Neuronal stem cell (in vitro differentiated cells): ENCODE measurements at regions not wholly inside any gene's neighbourhood (a gene's known extent, or its start where the extent isn't known, plus 50 kb on each side); places are given as distances from the start of the nearest gene placed in this dataset.

Source experiments
- DNase-seq: peaks from one replicate; pipeline ENCODE4 v3.0.0-alpha.2; 2013; ENCODE audit warnings: low spot score
- H2AFZ ChIP-seq: one replicate; pipeline ENCODE4 v1.6.1; 2013; ENCODE audit warnings: mild to moderate bottlenecking, low read length, inconsistent platforms
- H2AK5ac ChIP-seq: 2 replicates; pipeline ENCODE4 v1.6.1; 2013; ENCODE audit warnings: low read depth, mild to moderate bottlenecking, inconsistent platforms, low read length, moderate library complexity, mixed read lengths
- H2BK120ac ChIP-seq: 2 replicates; pipeline ENCODE4 v1.6.1; 2013; ENCODE audit warnings: low read depth, mild to moderate bottlenecking, inconsistent platforms, low read length, moderate library complexity, mixed read lengths
- H2BK12ac ChIP-seq: one replicate; pipeline ENCODE4 v1.6.1; 2013; ENCODE audit warnings: low read length, inconsistent platforms
- H2BK15ac ChIP-seq: 2 replicates; pipeline ENCODE4 v1.6.1; 2013; ENCODE audit warnings: mild to moderate bottlenecking, low read length, inconsistent platforms, mixed read lengths
- H2BK5ac ChIP-seq: one replicate; pipeline ENCODE4 v1.6.1; 2013; ENCODE audit warnings: inconsistent platforms, mild to moderate bottlenecking, low read length, moderate library complexity
- H3K14ac ChIP-seq: one replicate; pipeline ENCODE4 v1.6.1; 2013; ENCODE audit warnings: low read length, inconsistent platforms
- H3K18ac ChIP-seq: 2 replicates; pipeline ENCODE4 v1.6.1; 2013; ENCODE audit warnings: low read length, inconsistent platforms
- H3K23ac ChIP-seq: 2 replicates; pipeline ENCODE4 v1.6.1; 2013; ENCODE audit warnings: low read depth, mild to moderate bottlenecking, mixed read lengths, low read length, inconsistent platforms; ENCODE audit not compliant: poor library complexity
- H3K27ac ChIP-seq: replicated peaks from 3 replicates; pipeline ENCODE4 v1.5.1; 2013; ENCODE audit warnings: low read length, inconsistent platforms
- H3K27me3 ChIP-seq, 3 experiments: 2 replicates each; pipeline ENCODE4 v1.6.1; 2013; ENCODE audit warnings: low read length in 3 of 3, mild to moderate bottlenecking in 2 of 3, inconsistent platforms in 1 of 3, low read depth in 1 of 3, mixed read lengths in 1 of 3, moderate library complexity in 1 of 3; ENCODE audit not compliant: control insufficient read depth in 3 of 3, insufficient read depth in 3 of 3
- H3K36me3 ChIP-seq, 2 donors: replicated peaks in 1 of 2; 2 replicates each; pipeline ENCODE4 v1.6.1; 2013; ENCODE audit warnings: low read length in 2 of 2; ENCODE audit not compliant: control insufficient read depth in 2 of 2, insufficient read depth in 2 of 2
- H3K4ac ChIP-seq: 2 replicates; pipeline ENCODE4 v1.6.1; 2013; ENCODE audit warnings: inconsistent platforms, mild to moderate bottlenecking, low read length, moderate library complexity
- H3K4me1 ChIP-seq, 2 donors: 1 replicate in 1 of 2; 2 replicates in 1 of 2; pipeline ENCODE4 v1.6.1; 2013; ENCODE audit warnings: low read length in 2 of 2, low read depth in 1 of 2; ENCODE audit not compliant: control insufficient read depth in 2 of 2, insufficient read depth in 1 of 2
- H3K4me2 ChIP-seq: one replicate; pipeline ENCODE4 v1.6.1; 2013; ENCODE audit warnings: mild to moderate bottlenecking, low read length, inconsistent platforms; ENCODE audit not compliant: insufficient read depth, poor library complexity, severe bottlenecking
- H3K4me3 ChIP-seq, 2 donors: 2 replicates each; pipeline ENCODE4 v1.5.1; 2013; ENCODE audit warnings: low read length in 2 of 2, mild to moderate bottlenecking in 2 of 2, inconsistent platforms in 1 of 2, moderate library complexity in 1 of 2
- H3K79me1 ChIP-seq: one replicate; pipeline ENCODE4 v1.6.1; 2013; ENCODE audit warnings: low read depth, mild to moderate bottlenecking, inconsistent platforms, low read length, moderate library complexity
- H3K9ac ChIP-seq: one replicate; pipeline ENCODE4 v1.6.1; 2013; ENCODE audit warnings: mild to moderate bottlenecking, low read depth, low read length, inconsistent platforms; ENCODE audit not compliant: poor library complexity
- H3K9me3 ChIP-seq, 2 donors: replicated peaks in 1 of 2; 2 replicates each; pipeline versions ENCODE3 to v1.6.1; 2013; ENCODE audit warnings: low read length in 2 of 2, mild to moderate bottlenecking in 2 of 2, inconsistent platforms in 1 of 2, low read depth in 1 of 2, mixed read lengths in 1 of 2, moderate library complexity in 1 of 2; ENCODE audit not compliant: control insufficient read depth in 2 of 2, insufficient read depth in 1 of 2
- H4K8ac ChIP-seq: one replicate; pipeline ENCODE4 v1.6.1; 2013; ENCODE audit warnings: low read depth, mild to moderate bottlenecking, inconsistent platforms, low read length, moderate library complexity
- H4K91ac ChIP-seq: one replicate; pipeline ENCODE4 v1.6.1; 2013; ENCODE audit warnings: low read length, low read depth, mild to moderate bottlenecking, inconsistent platforms; ENCODE audit not compliant: poor library complexity
- WGBS, 2 donors: extraction: QIAGEN DNeasy Blood & Tissue Kit; methylation state at CpG; one replicate each; pipeline ENCODE4 v1.1.7; 2013; ENCODE audit warnings: missing lambda C conversion rate in 2 of 2, mixed read lengths in 1 of 2; ENCODE audit not compliant: insufficient read length in 2 of 2, insufficient replicate concordance in 1 of 2; ENCODE audit errors: extremely low coverage in 2 of 2; 5-methylcytosine and 5-hydroxymethylcytosine counted together

DNA sequence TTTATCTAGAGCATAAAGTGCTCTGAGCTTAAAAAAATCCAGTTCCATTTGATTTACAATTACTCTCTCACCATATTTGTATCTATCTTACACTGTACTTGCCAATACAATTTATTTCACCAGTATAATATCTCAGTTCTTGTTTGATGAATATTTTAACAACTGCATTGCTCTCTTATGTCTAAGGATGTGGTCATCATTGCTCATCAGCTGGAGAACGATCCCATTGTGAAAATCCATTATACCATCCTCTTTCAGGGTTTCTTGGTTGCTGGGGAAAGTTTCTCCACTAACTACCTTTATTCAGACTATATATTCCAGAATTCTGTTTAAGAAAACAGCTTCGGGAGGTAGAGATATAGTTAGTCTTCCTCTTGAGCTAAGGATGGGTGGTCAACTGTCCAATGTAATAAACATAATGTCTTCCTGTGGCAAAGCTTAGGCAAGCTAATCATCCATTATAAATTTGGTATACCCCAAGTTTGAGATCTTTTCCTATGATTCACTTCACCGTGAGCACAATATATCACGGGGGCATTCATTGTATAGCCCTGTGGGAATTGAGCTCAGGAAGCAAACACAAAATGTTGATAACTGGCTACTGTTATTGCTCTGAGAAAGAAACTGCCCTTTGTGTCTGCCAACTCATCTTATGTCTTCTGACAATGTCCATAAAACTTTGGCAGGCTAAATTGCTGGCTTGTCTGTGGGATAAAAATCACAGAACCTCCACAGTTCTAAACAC lies 2361.9 kb downstream of the ARAP2 start:
- H2AK5ac ChIP-seq: no peak overlapping the region
- H2BK15ac ChIP-seq: no peak overlapping the region
- H3K4me1 ChIP-seq: no peaks in the 10 kb centered on the region
- H3K4ac ChIP-seq: no peak overlapping the region
- no peak overlapping the region for H3K4me3 ChIP-seq
- no peak overlapping the region for H4K91ac ChIP-seq
- DNase-seq: no peak
- H3K79me1 ChIP-seq: no peaks in the 10 kb centered on the region
- H3K9ac ChIP-seq: no peak overlapping the region
- no peak overlapping the region for H3K27ac ChIP-seq
- no peak overlapping the region for H2AFZ ChIP-seq
- no peak overlapping the region for H2BK12ac ChIP-seq
- H3K27me3 ChIP-seq: no peaks in the 10 kb centered on the region
- no peak overlapping the region for H3K4me2 ChIP-seq
- no peaks in the 10 kb centered on the region for H3K9me3 ChIP-seq
- WGBS, 2 donors: no CpG with 5 or more reads among the region's 4 CpGs
- no peak overlapping the region for H3K14ac ChIP-seq
- H4K8ac ChIP-seq: no peak overlapping the region
- no peak overlapping the region for H3K23ac ChIP-seq
- no peak overlapping the region for H2BK120ac ChIP-seq
- no peaks in the 10 kb centered on the region for H3K36me3 ChIP-seq
- H3K18ac ChIP-seq: no peak overlapping the region
- no peak overlapping the region for H2BK5ac ChIP-seq

DNA sequence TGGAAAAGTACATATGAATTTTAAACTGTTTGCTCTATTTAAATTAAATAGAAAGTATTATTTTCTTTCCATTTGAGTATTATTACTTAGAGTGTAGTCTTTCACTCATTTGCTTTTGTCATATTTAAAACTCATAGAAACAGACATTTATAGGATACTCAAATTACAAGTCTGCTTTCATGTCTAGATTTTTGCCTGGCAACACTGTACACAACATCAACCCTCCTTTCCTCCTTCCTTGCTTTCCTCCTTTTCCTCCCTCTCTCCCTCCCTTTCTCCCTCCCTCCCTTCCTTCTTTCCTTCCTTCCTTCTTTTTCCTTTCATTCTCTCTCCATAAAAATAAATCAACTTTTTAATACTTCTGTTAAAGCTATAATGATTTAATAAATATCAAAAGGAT lies 2361.2 kb downstream of the ARAP2 start:
- H3K27me3 ChIP-seq: no peaks in the 10 kb centered on the region
- H2BK12ac ChIP-seq: no peak overlapping the region
- H2BK15ac ChIP-seq: no peak overlapping the region
- no peak overlapping the region for H2AK5ac ChIP-seq
- H2BK120ac ChIP-seq: no peak overlapping the region
- no peak overlapping the region for H4K91ac ChIP-seq
- no peaks in the 10 kb centered on the region for H3K9me3 ChIP-seq
- H4K8ac ChIP-seq: no peak overlapping the region
- no peak overlapping the region for H3K23ac ChIP-seq
- H3K4me2 ChIP-seq: no peak overlapping the region
- H3K36me3 ChIP-seq: no peaks in the 10 kb centered on the region
- no peak overlapping the region for H3K4me3 ChIP-seq
- no peak overlapping the region for H3K18ac ChIP-seq
- H3K4me1 ChIP-seq: no peaks in the 10 kb centered on the region
- H3K4ac ChIP-seq: no peak overlapping the region
- no peak overlapping the region for H3K9ac ChIP-seq
- H3K79me1 ChIP-seq: no peaks in the 10 kb centered on the region
- no peak overlapping the region for H2BK5ac ChIP-seq
- H2AFZ ChIP-seq: no peak overlapping the region
- H3K14ac ChIP-seq: no peak overlapping the region
- no peak for DNase-seq
- no peak overlapping the region for H3K27ac ChIP-seq

DNA sequence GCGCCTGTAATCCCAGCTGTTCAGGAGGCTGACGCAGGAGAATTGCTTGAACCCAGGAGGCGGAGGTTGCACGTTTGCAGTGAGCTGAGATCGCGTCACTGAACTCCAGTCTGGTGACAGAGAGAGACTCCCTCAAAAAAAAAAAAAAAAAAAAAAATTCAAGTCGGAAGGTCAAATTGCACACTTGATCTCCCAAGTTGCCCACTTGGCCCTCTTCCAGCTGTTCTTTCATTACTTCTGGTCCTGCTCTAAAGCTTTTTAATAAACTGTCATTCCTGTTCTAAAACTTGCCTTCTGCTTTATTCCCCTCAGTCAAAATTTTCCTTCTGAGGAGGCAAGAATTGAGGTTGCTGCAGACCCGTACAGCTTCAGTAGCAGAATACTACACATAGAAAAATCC lies 2358.0 kb downstream of the ARAP2 start:
- WGBS, 2 donors: no CpG with 5 or more reads among the region's 8 CpGs
- Histone ChIP-seq H3K79me1 (no peaks in the 10 kb centered on the region), H3K4me2 (no peak overlapping the region), H3K4me3 (no peak overlapping the region), H3K9me3 (no peaks in the 10 kb centered on the region), H4K91ac (no peak overlapping the region), H3K36me3 (no peaks in the 10 kb centered on the region), H3K9ac (no peak overlapping the region), H3K4ac (no peak overlapping the region), H2AFZ (no peak overlapping the region), H2BK12ac (no peak overlapping the region), H2AK5ac (no peak overlapping the region), H3K4me1 (no peaks in the 10 kb centered on the region), H4K8ac (no peak overlapping the region), H3K18ac (no peak overlapping the region), H2BK5ac (no peak overlapping the region), H3K27me3 (no peaks in the 10 kb centered on the region), H2BK15ac (no peak overlapping the region), H3K23ac (no peak overlapping the region), H3K27ac (no peak overlapping the region), H3K14ac (no peak overlapping the region), H2BK120ac (no peak overlapping the region)
- no peak for DNase-seq

DNA sequence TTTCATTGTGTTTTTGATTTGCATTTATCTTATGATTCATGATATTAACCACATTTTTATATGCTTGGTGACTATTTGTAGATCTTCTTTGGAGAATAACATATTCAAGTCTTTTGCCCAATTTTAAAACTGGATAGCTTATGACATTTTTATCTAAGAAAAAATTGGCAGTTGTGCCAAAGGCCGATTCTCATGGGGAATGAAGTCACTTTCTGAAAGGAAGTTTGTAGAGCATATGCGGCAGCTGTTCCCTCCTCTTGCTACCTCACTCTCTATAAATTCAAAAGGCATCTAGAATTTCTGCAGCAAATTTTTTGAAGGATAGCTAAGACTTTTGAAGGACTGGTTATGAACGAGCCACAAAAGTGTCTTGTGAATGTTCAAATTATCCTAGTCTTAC lies 2353.5 kb downstream of the ARAP2 start:
- no peak overlapping the region for H3K4me3 ChIP-seq
- H3K79me1 ChIP-seq: no peaks in the 10 kb centered on the region
- no peak overlapping the region for H2AK5ac ChIP-seq
- H3K27me3 ChIP-seq: no peaks in the 10 kb centered on the region
- H3K9me3 ChIP-seq: no peaks in the 10 kb centered on the region
- no peak overlapping the region for H3K4ac ChIP-seq
- H3K23ac ChIP-seq: no peak overlapping the region
- no peaks in the 10 kb centered on the region for H3K36me3 ChIP-seq
- DNase-seq: no peak
- no peak overlapping the region for H2BK120ac ChIP-seq
- WGBS, 2 donors: no CpG with 5 or more reads among the region's 3 CpGs
- no peak overlapping the region for H4K91ac ChIP-seq
- H4K8ac ChIP-seq: no peak overlapping the region
- no peak overlapping the region for H2BK12ac ChIP-seq
- no peak overlapping the region for H3K14ac ChIP-seq
- H3K18ac ChIP-seq: no peak overlapping the region
- no peak overlapping the region for H2BK15ac ChIP-seq
- no peak overlapping the region for H3K27ac ChIP-seq
- H3K4me1 ChIP-seq: no peaks in the 10 kb centered on the region
- no peak overlapping the region for H2BK5ac ChIP-seq
- no peak overlapping the region for H2AFZ ChIP-seq
- H3K4me2 ChIP-seq: no peak overlapping the region
- H3K9ac ChIP-seq: no peak overlapping the region
